Heart left ventricle (tissue), 16 donors: ENCODE measurements at regions not wholly inside any gene's neighbourhood (a gene's known extent, or its start where the extent isn't known, plus 50 kb on each side); places are given as distances from the start of the nearest gene placed in this dataset.
"Not testable (repeated sequence)": the region's sequence is repeated elsewhere in the genome, so short reads cannot be mapped to it uniquely, and the experiment has no call there.

Experiments used
- ATAC-seq, 4 donors: fragments of 200-7000 bp; cut with Tn5 transposase; one replicate each; pipeline ENCODE4 v1.9.1; 2020 to 2022; ENCODE audit warnings: moderate library complexity in 4 of 4, mild to moderate bottlenecking in 3 of 4, moderate number of reproducible peaks in 1 of 4
- DNase-seq, 5 donors: peaks; one replicate each; pipeline ENCODE4 v3.0.0-alpha.2; 2020
- H3K27ac ChIP-seq, 12 donors: fragments of 200-600 bp; sonication (generic) in 4 of 12; one replicate each; pipeline versions ENCODE4 v1.5.0 to v1.8.0; 2016 to 2022; ENCODE audit warnings: mild to moderate bottlenecking in 2 of 12
- H3K27me3 ChIP-seq, 9 donors: fragments of 200-600 bp; sonication (generic) in 2 of 9; one replicate each; pipeline versions ENCODE4 v1.5.1 to v1.8.0; 2016 to 2022; ENCODE audit warnings: mild to moderate bottlenecking in 3 of 9
- H3K36me3 ChIP-seq, 9 donors: fragments of 200-600 bp; sonication (generic) in 2 of 9; one replicate each; pipeline versions ENCODE4 v1.5.0 to v1.8.0; 2018 to 2022; ENCODE audit warnings: mild to moderate bottlenecking in 2 of 9
- H3K4me1 ChIP-seq, 12 donors: fragments of 200-600 bp; sonication (generic) in 4 of 12; one replicate each; pipeline versions ENCODE4 v1.5.0 to v1.8.0; 2016 to 2022; ENCODE audit warnings: mild to moderate bottlenecking in 3 of 12
- H3K4me3 ChIP-seq, 12 donors: fragments of 200-600 bp; sonication (generic) in 4 of 12; one replicate each; pipeline versions ENCODE4 v1.5.0 to v1.8.0; 2017 to 2022; ENCODE audit warnings: mild to moderate bottlenecking in 9 of 12, moderate library complexity in 4 of 12
- H3K9me3 ChIP-seq, 12 donors: fragments of 200-600 bp; sonication (generic) in 4 of 12; one replicate each; pipeline versions ENCODE4 v1.5.0 to v1.8.0; 2016 to 2022; ENCODE audit warnings: mild to moderate bottlenecking in 1 of 12
- CTCF ChIP-seq, 12 donors: fragments of 200-600 bp; sonication (generic) in 4 of 12; IDR thresholded peaks; one replicate each; pipeline versions ENCODE4 v1.5.0 to v1.8.0; 2018 to 2022; ENCODE audit warnings: antibody characterized with exemption in 12 of 12, mild to moderate bottlenecking in 5 of 12
- POLR2A ChIP-seq, 2 donors: fragments of 450-650 bp; IDR thresholded peaks; one replicate each; pipeline ENCODE4 v1.6.1; 2017; ENCODE audit warnings: antibody characterized with exemption in 2 of 2, mild to moderate bottlenecking in 2 of 2, moderate library complexity in 2 of 2
- WGBS, 4 donors: extraction: QIAGEN DNeasy Blood & Tissue Kit in 2 of 4; methylation state at CpG; one replicate each; pipeline versions ENCODE4 v1.1.5 to v1.1.7; 2013 to 2018; 5-methylcytosine and 5-hydroxymethylcytosine counted together
- intact Hi-C, 10 donors: fragments of 100-400 bp; cut with DNase I; formaldehyde crosslinking; loops; one replicate each; pipeline versions ENCODE4 v1.11.1 to v1.14.2; 2022
- donor health status: ischemic (EF 13 %, LVEDD 7.1; RV severe dilation, severe dysfunction).
- donor health status: healthy with polysubstance abuse.
- donor health status: DM: no; HTN: yes; CAD: no.
- donor health status: DM: no; HTN: no; CAD: no.
- donor health status: ischemic (EF 25% LVEDD 6.9; RV normal size, moderate dysfunction).
- donor health status: ischemic (EF 25% LVEDD 5.7; RV mildly dilated, moderate dysfunction).
- donor health status: healthy.
- donor health status: DM: yes; HTN: yes; CAD: no.
- donor health status: ischemic (EF 35%, LVEDD 5.7; RV mildly dilated, moderate dysfunction).
- donor health status: nonischemic (EF 11% LVEDD 7.7; RV severe dilation, severe dysfunction).
- donor health status: DM: yes; HTN: yes; CAD: no.
- donor health status: PGD.
- donor health status: ischemic (EF 29% LVEDD 5.4; RV normal size, mild dysfunction).
- donor health status: nonischemic (EF 23%, LVEDD 6.1; RV moderate dilation, normal function).

- Histone ChIP-seq H3K9me3 (no peaks in the 10 kb centered on the region), H3K4me1 (peaks cover 0 to 5% (median 0%) of the 10 kb centered on the region in 12 donors), H3K4me3 (no peak overlapping the region), H3K27me3 (no peaks in the 10 kb centered on the region), H3K27ac (no peak overlapping the region), H3K36me3 (no peaks in the 10 kb centered on the region)
- WGBS, 4 donors: 89 to 97% (median 96%) methylated on average over 11 to 14 of the region's 14 CpGs
- intact Hi-C loops: no loop called here
- ATAC-seq (no peak), DNase-seq (peak in 2 of 5 donors; percentile 15 to 42)
- no peak for TF ChIP-seq CTCF (IDR thresholded peaks at IDR 0.05)
- no peak for TF ChIP-seq POLR2A (IDR thresholded peaks at IDR 0.05)
These were observed 284.0 kb upstream of the HS6ST1 start for GRCh38 chr2:128602699-128603101.

- ATAC-seq (peak in 3 of 4 donors; percentile 66 to 83 (median 74)), DNase-seq (peak in 2 of 5 donors; percentile 32 to 61)
- WGBS, 4 donors: 68 to 78% (median 72%) methylated on average over 10 to 14 of the region's 14 CpGs
- H3K9me3 ChIP-seq: no peaks in the 10 kb centered on the region
- no peak for TF ChIP-seq CTCF (IDR thresholded peaks at IDR 0.05)
- TF ChIP-seq POLR2A (IDR thresholded peaks at IDR 0.05): no peak
- no peak overlapping the region for H3K4me3 ChIP-seq
- no peaks in the 10 kb centered on the region for H3K27me3 ChIP-seq
- no peaks in the 10 kb centered on the region for H3K36me3 ChIP-seq
- no peak overlapping the region for H3K27ac ChIP-seq
- intact Hi-C loops: no loop called here
- peaks cover 0 to 5% (median 0%) of the 10 kb centered on the region in 12 donors for H3K4me1 ChIP-seq
These were observed 284.8 kb upstream of the HS6ST1 start for GRCh38 chr2:128603411-128603924.

DNA sequence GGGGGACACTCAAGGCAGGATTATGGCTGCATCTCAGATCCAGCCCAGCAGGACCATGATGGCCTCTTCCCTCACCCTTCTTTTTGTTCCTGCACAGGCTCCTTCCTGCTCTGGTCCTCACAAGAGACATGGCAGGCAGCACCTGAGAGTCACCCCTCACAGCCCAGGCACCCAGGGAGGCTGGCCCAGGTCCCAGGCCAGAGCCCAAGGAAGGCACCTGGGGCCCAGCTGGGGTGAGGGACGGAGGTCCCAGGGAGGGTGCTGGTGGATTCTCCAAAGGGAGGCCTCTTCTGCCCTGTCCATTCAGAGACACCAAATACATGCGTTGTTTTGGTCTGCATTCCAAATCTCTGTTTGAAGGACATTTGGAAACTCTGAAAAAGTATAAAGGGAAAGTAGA is 285.4 kb upstream of the HS6ST1 start:
- no peak for ATAC-seq
- Histone ChIP-seq H3K4me1 (peaks cover 0 to 5% (median 0%) of the 10 kb centered on the region in 12 donors), H3K27ac (no peak overlapping the region), H3K4me3 (no peak overlapping the region), H3K27me3 (no peaks in the 10 kb centered on the region), H3K36me3 (no peaks in the 10 kb centered on the region), H3K9me3 (no peaks in the 10 kb centered on the region)
- intact Hi-C loops: no loop called here
- whole genome bisulfite sequencing, 4 donors: 88 to 93% (median 91%) methylated on average over 2 of the region's 2 CpGs
- peak in 1 of 5 donors; percentile 7 for DNase-seq
- TF ChIP-seq CTCF (IDR thresholded peaks at IDR 0.05) (no peak), POLR2A (IDR thresholded peaks at IDR 0.05) (no peak)

GRCh38 chr2:128604581-128604980 is 285.9 kb upstream of the HS6ST1 start:
- H3K27ac ChIP-seq, DNase-seq, ATAC-seq, H3K36me3 ChIP-seq, H3K9me3 ChIP-seq, H3K4me3 ChIP-seq, H3K4me1 ChIP-seq, intact Hi-C loops, H3K27me3 ChIP-seq: not testable (repeated sequence)
- WGBS, 4 donors: 91 to 98% (median 95%) methylated on average over 12 of the region's 12 CpGs

- Histone ChIP-seq H3K27me3 (no peaks in the 10 kb centered on the region), H3K9me3 (no peaks in the 10 kb centered on the region), H3K4me1 (peaks cover 0 to 5% (median 0%) of the 10 kb centered on the region in 12 donors), H3K36me3 (no peaks in the 10 kb centered on the region), H3K27ac (no peak overlapping the region), H3K4me3 (no peak overlapping the region)
- WGBS, 4 donors: 96 to 100% (median 97%) methylated on average over 4 to 7 of the region's 7 CpGs
- intact Hi-C loops: no loop called here
- no peak for ATAC-seq
- TF ChIP-seq POLR2A (IDR thresholded peaks at IDR 0.05): no peak
- TF ChIP-seq CTCF (IDR thresholded peaks at IDR 0.05): no peak
- peak in 1 of 5 donors; percentile 44 for DNase-seq
These were observed 286.8 kb upstream of the HS6ST1 start for GRCh38 chr2:128605421-128605820.
